Fibroblast of pulmonary artery (primary cell): ENCODE measurements at regions not wholly inside any gene's neighbourhood (a gene's known extent, or its start where the extent isn't known, plus 50 kb on each side); places are given as distances from the start of the nearest gene placed in this dataset.
A peak's percentile ranks its signal among the peaks of the same experiment; 100 is the strongest.
"Not testable (repeated sequence)": the region's sequence is repeated elsewhere in the genome, so short reads cannot be mapped to it uniquely, and the experiment has no call there.

ENCODE experiments used
- DNase-seq: peaks from one replicate; pipeline ENCODE4 v3.0.0-alpha.2; 2010; ENCODE audit warnings: low read depth
- H3K4me3 ChIP-seq: replicated peaks from 2 replicates; pipeline ENCODE4 v1.5.1; 2011; ENCODE audit warnings: low read depth, mild to moderate bottlenecking, control low read depth, low read length, moderate library complexity
- CTCF ChIP-seq: IDR thresholded peaks from 2 replicates; pipeline ENCODE4 v1.5.1; 2011; ENCODE audit warnings: mild to moderate bottlenecking, control low read depth, low read length, inconsistent platforms; ENCODE audit errors: missing control alignments

- H3K4me3 ChIP-seq: no peak overlapping the region
- TF ChIP-seq CTCF: no peak
- DNase-seq: peak; percentile 25
Observed at GRCh38 chr14:78005325-78005724, 164.8 kb upstream of the NRXN3 start.

GRCh38 chr14:78007160-78007559 is 163.0 kb upstream of the NRXN3 start:
- DNase-seq: peak; percentile 3
- TF ChIP-seq CTCF: no peak

DNA sequence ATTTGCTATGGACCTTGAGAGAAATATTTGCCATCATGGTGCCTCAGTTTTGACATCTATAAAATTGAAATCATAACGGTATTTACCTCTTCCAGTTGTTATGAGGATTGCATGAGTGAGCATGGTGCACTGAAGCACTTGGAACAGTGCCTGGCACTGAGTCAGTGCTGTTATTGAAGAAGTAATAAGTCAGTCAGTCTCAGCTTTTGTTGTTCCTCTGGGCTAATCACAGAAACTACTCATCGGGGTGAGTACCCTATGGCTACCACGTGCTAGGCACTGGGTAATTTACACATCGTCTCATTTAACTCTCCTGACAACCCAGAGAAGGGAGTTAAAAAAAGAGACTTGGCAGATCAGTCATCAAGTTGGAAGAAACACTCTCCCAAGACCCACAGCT is 159.5 kb upstream of the NRXN3 start:
- DNase-seq: peak; percentile 10
- no peak for TF ChIP-seq CTCF
- no peak overlapping the region for H3K4me3 ChIP-seq

More at GRCh38 chr14:78007160-78007559, 163.0 kb upstream of the NRXN3 start:
- H3K4me3 ChIP-seq: no peak overlapping the region

DNA sequence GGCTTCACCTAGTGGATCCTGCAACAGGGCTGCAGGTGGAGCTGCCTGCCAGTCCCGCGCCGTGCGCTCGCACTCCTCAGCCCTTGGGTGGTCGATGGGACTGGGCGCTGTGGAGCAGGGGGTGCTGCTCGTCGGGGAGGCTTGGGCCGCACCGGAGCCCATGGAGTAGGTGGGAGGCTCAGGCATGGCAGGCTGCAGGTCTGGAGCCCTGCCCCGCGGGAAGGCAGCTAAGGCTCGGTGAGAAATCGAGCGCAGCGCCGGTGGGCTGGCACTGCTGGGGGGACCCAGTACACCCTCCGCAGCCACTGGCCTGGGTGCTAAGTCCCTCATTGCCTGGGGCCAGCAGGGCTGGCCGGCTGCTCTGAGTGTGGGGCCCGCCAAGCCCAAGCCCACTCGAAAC is 156.3 kb upstream of the NRXN3 start:
- not testable (repeated sequence) for H3K4me3 ChIP-seq, DNase-seq

- no peak for TF ChIP-seq CTCF
- DNase-seq: no peak
- no peak overlapping the region for H3K4me3 ChIP-seq
Observed at GRCh38 chr14:78016532-78016931, 153.6 kb upstream of the NRXN3 start.

DNA sequence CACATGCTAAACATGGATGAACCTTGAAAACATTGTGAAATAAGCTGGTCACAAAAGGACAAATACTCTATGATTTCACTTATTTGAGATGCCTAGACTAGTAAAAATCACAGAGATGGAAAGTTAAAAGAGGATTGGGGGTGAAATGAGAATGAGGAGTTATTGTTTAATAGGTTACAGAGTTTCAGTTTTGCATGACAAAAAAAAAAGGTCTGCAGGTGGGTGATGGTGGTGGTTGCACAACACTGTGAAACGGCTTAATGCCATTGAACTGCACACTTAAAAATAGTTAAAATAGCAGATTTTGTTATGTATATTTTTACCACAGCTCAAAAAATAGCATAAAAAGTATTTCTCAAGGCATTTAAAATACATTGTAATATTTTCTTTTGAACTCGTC is 151.9 kb upstream of the NRXN3 start:
- H3K4me3 ChIP-seq: no peak overlapping the region
- DNase-seq: no peak
- TF ChIP-seq CTCF: no peak

- peak; percentile 28 for TF ChIP-seq CTCF
- no peak overlapping the region for H3K4me3 ChIP-seq
- DNase-seq: peak; percentile 20
Observed at GRCh38 chr14:78022059-78022458, 148.1 kb upstream of the NRXN3 start.

- DNase-seq: no peak
- H3K4me3 ChIP-seq: no peak overlapping the region
- no peak for TF ChIP-seq CTCF
Observed at GRCh38 chr14:78023112-78023511, 147.1 kb upstream of the NRXN3 start.
